H1 (cell line): ENCODE measurements at regions not wholly inside any gene's neighbourhood (a gene's known extent, or its start where the extent isn't known, plus 50 kb on each side); places are given as distances from the start of the nearest gene placed in this dataset.

Experiments
- CTCF ChIA-PET: fragments of 300-600 bp; sonication (Branson Sonifier 250); formaldehyde crosslinking; loops from one replicate; lab custom pipeline; 2021; ENCODE audit not compliant: partially characterized antibody; lab: Charles Lee
- POLR2A ChIA-PET: fragments of 300-600 bp; sonication (Branson Sonifier 250); formaldehyde crosslinking; loops from one replicate; lab custom pipeline; 2021; ENCODE audit warnings: inconsistent platforms; ENCODE audit not compliant: partially characterized antibody; lab: Charles Lee
- DNase-seq, 2 experiments: peaks; one replicate each; pipeline versions ENCODE4 v3.0.0 to v3.0.0-alpha.2; 2010 to 2022; ENCODE audit warnings: low spot score in 2 of 2, low read depth in 1 of 2, mixed read lengths in 1 of 2
- FAIRE-seq: peaks from 2 replicates; lab custom pipeline; 2011; peaks lifted over from hg19 to GRCh38; lab: Jason Lieb, UNC
- H2AFZ ChIP-seq: 2 replicates; pipeline ENCODE4 v1.8.1; 2012; ENCODE audit warnings: low read length, inconsistent platforms
- H2AK5ac ChIP-seq: 2 replicates; pipeline ENCODE4 v1.6.1; 2013; ENCODE audit warnings: low read depth, low read length
- H2BK120ac ChIP-seq: replicated peaks from 2 replicates; pipeline ENCODE3; 2013; ENCODE audit warnings: low read depth, low read length, inconsistent platforms
- H2BK12ac ChIP-seq: 2 replicates; pipeline ENCODE4 v1.6.1; 2013; ENCODE audit warnings: low read depth, low read length
- H2BK15ac ChIP-seq: 2 replicates; pipeline ENCODE4 v1.6.1; 2013; ENCODE audit warnings: low read length
- H2BK20ac ChIP-seq: 2 replicates; pipeline ENCODE4 v1.6.1; 2013; ENCODE audit warnings: low read length
- H2BK5ac ChIP-seq: 2 replicates; pipeline ENCODE4 v1.6.1; 2013; ENCODE audit warnings: low read depth, low read length
- H3K14ac ChIP-seq: 2 replicates; pipeline ENCODE4 v1.6.1; 2013; ENCODE audit warnings: inconsistent platforms; ENCODE audit not compliant: insufficient read length
- H3K18ac ChIP-seq: 2 replicates; pipeline ENCODE4 v1.6.1; 2013; ENCODE audit warnings: low read length; ENCODE audit errors: extremely low read depth
- H3K23ac ChIP-seq: 2 replicates; pipeline ENCODE4 v1.6.1; 2013; ENCODE audit warnings: inconsistent platforms; ENCODE audit not compliant: insufficient read length
- H3K23me2 ChIP-seq: 2 replicates; pipeline ENCODE4 v1.6.1; 2013; ENCODE audit warnings: low read depth, low read length
- H3K27ac ChIP-seq: 2 replicates; pipeline ENCODE4 v1.6.1; 2011; ENCODE audit warnings: low read depth, low read length, inconsistent platforms
- H3K27me3 ChIP-seq, 4 experiments: replicated peaks in 1 of 4; 1 replicate in 1 of 4; 2 replicates in 3 of 4; pipeline versions ENCODE4 v1.6.1 to v1.8.1; 2011 to 2013; ENCODE audit warnings: low read length in 3 of 4, mild to moderate bottlenecking in 3 of 4, inconsistent platforms in 2 of 4, mixed read lengths in 2 of 4, moderate library complexity in 1 of 4; ENCODE audit not compliant: control insufficient read depth in 3 of 4, insufficient read depth in 3 of 4; ENCODE audit errors: extremely low read depth in 1 of 4
- H3K36me3 ChIP-seq, 4 experiments: 2 replicates each; pipeline versions ENCODE4 v1.6.1 to v1.8.1; 2011 to 2013; ENCODE audit warnings: mild to moderate bottlenecking in 4 of 4, low read length in 3 of 4, moderate library complexity in 2 of 4, control low read depth in 1 of 4, inconsistent platforms in 1 of 4; ENCODE audit not compliant: insufficient read depth in 4 of 4, control insufficient read depth in 2 of 4
- H3K4ac ChIP-seq: replicated peaks from 2 replicates; pipeline ENCODE3; 2013; ENCODE audit warnings: low read length, low read depth, mixed read lengths, inconsistent platforms; ENCODE audit not compliant: insufficient read length
- H3K4me1 ChIP-seq, 4 experiments: replicated peaks in 1 of 4; 1 replicate in 1 of 4; 2 replicates in 3 of 4; pipeline versions ENCODE4 v1.6.1 to v1.8.1; 2011 to 2013; ENCODE audit warnings: low read length in 3 of 4, inconsistent platforms in 2 of 4, mixed read lengths in 1 of 4; ENCODE audit not compliant: insufficient read depth in 4 of 4, control insufficient read depth in 3 of 4
- H3K4me2 ChIP-seq, 2 experiments: 2 replicates each; pipeline versions ENCODE4 v1.6.1 to v1.8.1; 2011 to 2013; ENCODE audit warnings: low read depth in 2 of 2, low read length in 2 of 2, control low read depth in 1 of 2, inconsistent platforms in 1 of 2, mild to moderate bottlenecking in 1 of 2; ENCODE audit not compliant: insufficient read depth in 1 of 2
- H3K4me3 ChIP-seq, 4 experiments: fragments of 200-600, 300-600 bp in 1 of 4; sonication (generic), shearing (Covaris generic), sonication (Bioruptor Twin) in 1 of 4; 2 replicates each; pipeline versions ENCODE4 v1.5.1 to v1.8.1; 2011 to 2016; ENCODE audit warnings: low read length in 4 of 4, low read depth in 3 of 4, control low read depth in 2 of 4, inconsistent platforms in 2 of 4, mild to moderate bottlenecking in 2 of 4, mixed read lengths in 1 of 4, moderate library complexity in 1 of 4; ENCODE audit not compliant: insufficient read depth in 2 of 4; ENCODE audit errors: extremely low read depth in 1 of 4
- H3K56ac ChIP-seq: replicated peaks from 2 replicates; pipeline ENCODE3; 2013; ENCODE audit warnings: low read depth, mild to moderate bottlenecking, mixed read lengths, low read length, inconsistent platforms; ENCODE audit not compliant: insufficient read length
- H3K79me1 ChIP-seq: 2 replicates; pipeline ENCODE4 v1.6.1; 2013; ENCODE audit warnings: low read depth, low read length, control low read depth
- H3K79me2 ChIP-seq, 2 experiments: 2 replicates each; pipeline versions ENCODE4 v1.6.1 to v1.8.1; 2012 to 2013; ENCODE audit warnings: low read length in 2 of 2, mild to moderate bottlenecking in 2 of 2, inconsistent platforms in 1 of 2; ENCODE audit not compliant: insufficient read depth in 2 of 2, control insufficient read depth in 1 of 2
- H3K9ac ChIP-seq, 4 experiments: replicated peaks in 1 of 4; 1 replicate in 1 of 4; 2 replicates in 3 of 4; pipeline versions ENCODE4 v1.6.1 to v1.8.1; 2011 to 2013; ENCODE audit warnings: low read depth in 3 of 4, low read length in 3 of 4, control low read depth in 2 of 4, mild to moderate bottlenecking in 2 of 4, moderate library complexity in 2 of 4, inconsistent platforms in 1 of 4; ENCODE audit errors: extremely low read depth in 1 of 4
- H3K9me3 ChIP-seq, 2 experiments: 2 replicates each; pipeline versions ENCODE4 v1.6.1 to v1.8.1; 2012 to 2013; ENCODE audit warnings: mild to moderate bottlenecking in 2 of 2, moderate library complexity in 2 of 2, control low read depth in 1 of 2, inconsistent platforms in 1 of 2, low read depth in 1 of 2, low read length in 1 of 2, mixed read lengths in 1 of 2; ENCODE audit not compliant: insufficient read depth in 2 of 2
- H4K20me1 ChIP-seq, 2 experiments: replicated peaks in 1 of 2; 2 replicates each; pipeline versions ENCODE3 to v1.8.1; 2011 to 2013; ENCODE audit warnings: inconsistent platforms in 2 of 2, low read length in 2 of 2, mild to moderate bottlenecking in 1 of 2; ENCODE audit not compliant: insufficient read depth in 2 of 2, control insufficient read depth in 1 of 2
- H4K5ac ChIP-seq: 2 replicates; pipeline ENCODE4 v1.6.1; 2013; ENCODE audit warnings: low read length, low read depth, mixed read lengths, inconsistent platforms; ENCODE audit not compliant: insufficient read length
- H4K8ac ChIP-seq: 2 replicates; pipeline ENCODE4 v1.8.0; 2013; ENCODE audit warnings: mild to moderate bottlenecking, moderate library complexity, low read length, inconsistent platforms; ENCODE audit not compliant: insufficient read depth; ENCODE audit errors: extremely low read depth
- H4K91ac ChIP-seq: replicated peaks from 2 replicates; pipeline ENCODE3; 2013; ENCODE audit warnings: low read length, mixed read lengths, inconsistent platforms; ENCODE audit not compliant: insufficient read length
- PHF8 ChIP-seq: fragments of 200-600 bp; sonication (generic); conservative IDR thresholded peaks from 2 replicates; pipeline ENCODE4 v1.7.1; 2012; ENCODE audit warnings: low read depth, mild to moderate bottlenecking, inconsistent platforms, low read length, moderate library complexity
- SP4 ChIP-seq: IDR thresholded peaks from 2 replicates; pipeline ENCODE4 v1.6.1; 2012; ENCODE audit warnings: low read length, inconsistent platforms

- H4K91ac ChIP-seq: no peak overlapping the region
- FAIRE-seq (no peak), DNase-seq (no peak)
- H3K27me3 ChIP-seq: no peaks in the 10 kb centered on the region
- no peak overlapping the region for H2BK12ac ChIP-seq
- H3K4me3 ChIP-seq: no peak overlapping the region
- no peak overlapping the region for H4K8ac ChIP-seq
- H3K14ac ChIP-seq: no peak overlapping the region
- ChIA-PET CTCF (interaction anchor here (0.8 to 2.6 kb wide), 7 partner anchors 17 to 1812 kb away, joined by 3 to 10 read pairs (median 4); no protein-coding TSS in a partner anchor), POLR2A (no interaction called here)
- H2BK20ac ChIP-seq: no peak overlapping the region
- no peaks in the 10 kb centered on the region for H3K9me3 ChIP-seq
- H3K79me1 ChIP-seq: no peaks in the 10 kb centered on the region
- H4K5ac ChIP-seq: no peak overlapping the region
- H3K79me2 ChIP-seq: no peaks in the 10 kb centered on the region
- no peak overlapping the region for H3K27ac ChIP-seq
- H3K4me2 ChIP-seq: no peak overlapping the region
- H3K23me2 ChIP-seq: peaks cover 2% of the 10 kb centered on the region; the same call in 1 of the 2 replicates
- no peak overlapping the region for H2AFZ ChIP-seq
- H3K36me3 ChIP-seq: no peaks in the 10 kb centered on the region
- no peak overlapping the region for H2BK5ac ChIP-seq
- H3K23ac ChIP-seq: no peak overlapping the region
- H3K4me1 ChIP-seq: peaks cover 0 to 2% (median 1%) of the 10 kb centered on the region in 4 experiments; a peak in 2 of 7 replicates
- no peak overlapping the region for H3K4ac ChIP-seq
- no peaks in the 10 kb centered on the region for H4K20me1 ChIP-seq
- no peak overlapping the region for H2BK15ac ChIP-seq
- H2AK5ac ChIP-seq: no peak overlapping the region
- no peak overlapping the region for H3K56ac ChIP-seq
- no peak overlapping the region for H2BK120ac ChIP-seq
- H3K18ac ChIP-seq: no peak overlapping the region
- no peak overlapping the region for H3K9ac ChIP-seq
- TF ChIP-seq PHF8 (no peak), SP4 (no peak)
These were observed 472.1 kb upstream of the TNC start for GRCh38 chr9:115590011-115590410.
